ENCODE measurements at regions not wholly inside any gene's neighbourhood (a gene's known extent, or its start where the extent isn't known, plus 50 kb on each side); places are given as distances from the start of the nearest gene placed in this dataset.

DNA sequence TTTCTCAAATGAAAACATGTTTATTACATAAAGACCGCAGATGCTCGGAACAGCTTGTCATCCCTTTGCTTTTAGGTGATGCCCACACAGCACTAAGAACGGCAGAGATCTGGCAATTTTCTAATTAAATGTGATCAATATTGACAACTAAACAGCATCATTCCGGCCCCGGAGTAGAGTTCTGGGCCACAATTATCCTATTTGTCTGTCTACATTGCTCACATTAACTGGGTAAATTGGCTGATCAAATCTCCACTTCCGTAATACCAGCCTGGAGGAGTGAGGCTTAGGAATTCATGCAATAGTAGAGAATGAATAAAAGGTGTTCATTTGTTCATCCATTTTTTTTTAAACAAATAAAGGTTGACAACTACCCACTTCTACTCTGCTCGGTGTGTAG, 245.1 kb upstream of the C9orf72 start:
- no peak overlapping the region for H4K5ac ChIP-seq (ENCODE audit: insufficient read length, low read depth, low read length)
- H3K4me1 Mint-ChIP-seq: no peaks in the 10 kb centered on the region

More for the DNA sequence above, 245.1 kb upstream of the C9orf72 start:
- Histone ChIP-seq H3K56ac (ENCODE audit: insufficient read length, low read depth, low read length) (no peak overlapping the region), H3K27ac (ENCODE audit: insufficient read length, low read depth, low read length) (no peak overlapping the region), H2BK12ac (ENCODE audit: insufficient read length, low read depth, low read length) (no peak overlapping the region), H3K14ac (ENCODE audit: insufficient read depth, low read length) (no peak overlapping the region), H3K9ac (ENCODE audit: extremely low read depth, insufficient read length, low read length) (no peak overlapping the region), H3K23me2 (ENCODE audit: insufficient read length, low read depth, low read length, poor library complexity, severe bottlenecking) (no peaks in the 10 kb centered on the region), H3K9me3 (ENCODE audit: control insufficient read depth, low read depth, low read length) (no peaks in the 10 kb centered on the region), H4K8ac (replicated peaks; ENCODE audit: insufficient read length, low read depth, low read length) (no peak overlapping the region), H2BK15ac (ENCODE audit: low read depth, low read length) (0 out of 2 replicates have a peak overlapping the region, but pooled peaks have one; percentile 48), H3T11ph (ENCODE audit: low read length) (no peak overlapping the region), H3K18ac (ENCODE audit: insufficient read length, low read depth, low read length) (no peak overlapping the region), H3K79me1 (ENCODE audit: insufficient read depth, low read depth, low read length, poor library complexity, severe bottlenecking) (no peaks in the 10 kb centered on the region), H2AK5ac (ENCODE audit: insufficient read length, low read length) (no peak overlapping the region), H2BK5ac (ENCODE audit: insufficient read length, low read length) (no peak overlapping the region), H3K4me1 (ENCODE audit: insufficient read depth, low read length) (no peaks in the 10 kb centered on the region), H2BK20ac (ENCODE audit: low read depth, low read length, poor library complexity, severe bottlenecking) (no peak overlapping the region), H3K27me3 (ENCODE audit: insufficient read depth, low read length) (no peaks in the 10 kb centered on the region), H3K79me2 (ENCODE audit: insufficient read depth, low read length) (no peaks in the 10 kb centered on the region), H2BK120ac (ENCODE audit: low read depth, low read length, poor library complexity, severe bottlenecking) (no peak overlapping the region), H3K4me2 (ENCODE audit: insufficient read depth, insufficient read length, low read length) (no peak overlapping the region), H3K4ac (ENCODE audit: low read depth, low read length) (no peak overlapping the region), H4K20me1 (ENCODE audit: control insufficient read depth, insufficient read depth, insufficient read length) (no peaks in the 10 kb centered on the region), H3K23ac (ENCODE audit: insufficient read length, low read depth, low read length) (no peak overlapping the region), H2AFZ (ENCODE audit: low read length) (no peak overlapping the region), H4K91ac (ENCODE audit: insufficient read length, low read depth, low read length) (no peak overlapping the region)
- Mint-ChIP-seq H3K27me3 (ENCODE audit: low read depth) (no peaks in the 10 kb centered on the region), H3K9me3 (no peaks in the 10 kb centered on the region), H3K27ac (no peak overlapping the region), H3K36me3 (ENCODE audit: insufficient read depth in 1 of 3, low read depth in 3 of 3) (no peaks in the 10 kb centered on the region), H3K4me3 (no peak overlapping the region)
- DNase-seq: no peak
- WGBS (ENCODE audit: extremely low coverage, insufficient read length, low lambda C conversion rate): no CpG with 5 or more reads among the region's 7 CpGs
- TF ChIP-seq, protein P1, sequence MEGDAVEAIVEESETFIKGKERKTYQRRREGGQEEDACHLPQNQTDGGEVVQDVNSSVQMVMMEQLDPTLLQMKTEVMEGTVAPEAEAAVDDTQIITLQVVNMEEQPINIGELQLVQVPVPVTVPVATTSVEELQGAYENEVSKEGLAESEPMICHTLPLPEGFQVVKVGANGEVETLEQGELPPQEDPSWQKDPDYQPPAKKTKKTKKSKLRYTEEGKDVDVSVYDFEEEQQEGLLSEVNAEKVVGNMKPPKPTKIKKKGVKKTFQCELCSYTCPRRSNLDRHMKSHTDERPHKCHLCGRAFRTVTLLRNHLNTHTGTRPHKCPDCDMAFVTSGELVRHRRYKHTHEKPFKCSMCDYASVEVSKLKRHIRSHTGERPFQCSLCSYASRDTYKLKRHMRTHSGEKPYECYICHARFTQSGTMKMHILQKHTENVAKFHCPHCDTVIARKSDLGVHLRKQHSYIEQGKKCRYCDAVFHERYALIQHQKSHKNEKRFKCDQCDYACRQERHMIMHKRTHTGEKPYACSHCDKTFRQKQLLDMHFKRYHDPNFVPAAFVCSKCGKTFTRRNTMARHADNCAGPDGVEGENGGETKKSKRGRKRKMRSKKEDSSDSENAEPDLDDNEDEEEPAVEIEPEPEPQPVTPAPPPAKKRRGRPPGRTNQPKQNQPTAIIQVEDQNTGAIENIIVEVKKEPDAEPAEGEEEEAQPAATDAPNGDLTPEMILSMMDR (conservative IDR thresholded peaks at IDR 0.05): no peak

Measured in H9 (cell line).